ENCODE measurements at regions not wholly inside any gene's neighbourhood (a gene's known extent, or its start where the extent isn't known, plus 50 kb on each side); places are given as distances from the start of the nearest gene placed in this dataset.

- no peak for TF ChIP-seq ATF3 (IDR thresholded peaks at IDR 0.05)
- TF ChIP-seq CTCF (IDR thresholded peaks at IDR 0.05 in 2 of 3, conservative IDR thresholded peaks at IDR 0.05 in 1 of 3; ENCODE audit: borderline replicate concordance in 1 of 3, insufficient read depth in 1 of 3, low read depth in 2 of 3, low read length in 2 of 3) = no peak
- no peak for TF ChIP-seq EZH2 (IDR thresholded peaks at IDR 0.05)
- no peak for TF ChIP-seq YY1 (IDR thresholded peaks at IDR 0.05; ENCODE audit: extremely low read depth, insufficient replicate concordance, low read depth, low read length)
- no peak for TF ChIP-seq JUND (IDR thresholded peaks at IDR 0.05)
- no peak for TF ChIP-seq ZNF274 (IDR thresholded peaks at IDR 0.05; ENCODE audit: low read depth, low read length)
- TF ChIP-seq EZH2phosphoT487 (IDR thresholded peaks at IDR 0.05; ENCODE audit: borderline replicate concordance) = no peak
- no peak for TF ChIP-seq MAX (IDR thresholded peaks at IDR 0.05)
- no peak for TF ChIP-seq EGR1 (IDR thresholded peaks at IDR 0.05; ENCODE audit: low read depth)
- TF ChIP-seq SP1 (IDR thresholded peaks at IDR 0.05; ENCODE audit: low read depth) = no peak
Observed at GRCh38 chr7:130923930-130924329, 189.9 kb upstream of the KLF14 start.
